GM12878 (cell line): ENCODE measurements at regions not wholly inside any gene's neighbourhood (a gene's known extent, or its start where the extent isn't known, plus 50 kb on each side); places are given as distances from the start of the nearest gene placed in this dataset.

Experiments
- ATAC-seq: fragments of 200-7000 bp; cut with Tn5 transposase; 3 replicates; pipeline ENCODE4 v1.9.1; 2020; ENCODE audit warnings: mild to moderate bottlenecking, moderate library complexity
- BruUV-seq: library from RNA; stranded (reverse); fragments of 400-500 nt; replicated peaks from 2 replicates; lab custom pipeline; 2021; lab: Mats Ljungman, UMichigan
- CTCF ChIA-PET: fragments of 300-600 bp; sonication (Branson Sonifier 250); formaldehyde crosslinking; extraction: SDS; loops from one replicate; lab custom pipeline; 2021; ENCODE audit warnings: inconsistent platforms; lab: Yijun Ruan, JAX
- POLR2A ChIA-PET: fragments of 350-600 bp; formaldehyde crosslinking; extraction: SDS; loops from one replicate; lab custom pipeline; 2021; ENCODE audit warnings: inconsistent platforms; lab: Charles Lee
- RAD21 ChIA-PET: fragments of 300-600 bp; sonication (Branson Sonifier 250); formaldehyde crosslinking; loops from one replicate; lab custom pipeline; 2023; ENCODE audit warnings: antibody characterized with exemption; ENCODE audit not compliant: unreplicated experiment; lab: Charles Lee
- SMC1A ChIA-PET: fragments of 300-600 bp; sonication (Branson Sonifier 250); formaldehyde crosslinking; loops from one replicate; lab custom pipeline; 2023; ENCODE audit not compliant: unreplicated experiment, uncharacterized antibody; lab: Charles Lee
- DNase-seq: peaks from one replicate; pipeline ENCODE4 v3.0.0-alpha.2; 2011; ENCODE audit warnings: low read depth, low spot score
- FAIRE-seq: peaks from 3 replicates; lab custom pipeline; 2011; peaks lifted over from hg19 to GRCh38; lab: Jason Lieb, UNC
- H2AFZ ChIP-seq: 2 replicates; pipeline ENCODE4 v1.6.0; 2011; ENCODE audit warnings: low read depth, low read length, control low read depth; ENCODE audit not compliant: control insufficient read depth
- H3K27ac ChIP-seq: 2 replicates; pipeline ENCODE4 v1.5.1; 2011; ENCODE audit warnings: control low read depth; ENCODE audit not compliant: control insufficient read depth, insufficient read depth
- H3K27me3 ChIP-seq, 2 experiments: replicated peaks in 1 of 2; 2 replicates each; pipeline versions ENCODE4 v1.6.0 to v1.6.1; 2011; ENCODE audit warnings: low read length in 1 of 2; ENCODE audit not compliant: control insufficient read depth in 2 of 2, insufficient read depth in 2 of 2
- H3K36me3 ChIP-seq, 2 experiments: 2 replicates each; pipeline ENCODE4 v1.5.1; 2011; ENCODE audit warnings: low read length in 1 of 2; ENCODE audit not compliant: control insufficient read depth in 2 of 2, insufficient read depth in 2 of 2
- H3K4me1 ChIP-seq: 2 replicates; pipeline ENCODE4 v1.6.1; 2011; ENCODE audit warnings: mild to moderate bottlenecking, low read length, moderate library complexity, mixed read lengths; ENCODE audit not compliant: control insufficient read depth, insufficient read depth
- H3K4me2 ChIP-seq: 2 replicates; pipeline ENCODE4 v1.6.0; 2011; ENCODE audit warnings: control low read depth; ENCODE audit not compliant: control insufficient read depth, insufficient read depth
- H3K4me3 ChIP-seq: fragments of 200-600 bp; sonication (generic); 2 replicates; pipeline ENCODE4 v1.5.1; 2016
- H3K79me2 ChIP-seq: 2 replicates; pipeline ENCODE4 v1.6.0; 2011; ENCODE audit warnings: low read length; ENCODE audit not compliant: control insufficient read depth, insufficient read depth
- H3K9ac ChIP-seq: 2 replicates; pipeline ENCODE4 v1.8.0; 2011; ENCODE audit warnings: low read length, control low read depth, mixed read lengths; ENCODE audit not compliant: control insufficient read depth, insufficient read depth
- H3K9me3 ChIP-seq: replicated peaks from 3 replicates; pipeline ENCODE4 v1.5.1; 2011; ENCODE audit warnings: mild to moderate bottlenecking, low read length; ENCODE audit not compliant: control insufficient read depth, insufficient read depth
- H4K20me1 ChIP-seq: 2 replicates; pipeline ENCODE4 v1.6.0; 2011; ENCODE audit not compliant: control insufficient read depth, insufficient read depth
- BHLHE40 ChIP-seq, 2 experiments: fragments of 450-650 bp in 1 of 2; IDR thresholded peaks; 2 replicates each; pipeline ENCODE4 v1.6.1; 2011 to 2017; ENCODE audit warnings: low read depth in 2 of 2, borderline replicate concordance in 1 of 2, improper control_type of control experiment in 1 of 2, low read length in 1 of 2, mild to moderate bottlenecking in 1 of 2
- CHD1 ChIP-seq: IDR thresholded peaks from 2 replicates; pipeline ENCODE4 v1.6.1; 2012; ENCODE audit warnings: low read depth, low read length, improper control_type of control experiment
- GATAD2B ChIP-seq: fragments of 450-650 bp; conservative IDR thresholded peaks from 2 replicates; pipeline ENCODE4 v1.6.1; 2017; ENCODE audit warnings: low read depth, mild to moderate bottlenecking, moderate library complexity
- POLR2AphosphoS2 ChIP-seq: IDR thresholded peaks from 2 replicates; pipeline ENCODE4 v1.6.1; 2011; ENCODE audit warnings: low read depth, mild to moderate bottlenecking, low read length, improper control_type of control experiment, moderate library complexity
- RCOR1 ChIP-seq: conservative IDR thresholded peaks from 2 replicates; pipeline ENCODE4 v1.6.1; 2012; ENCODE audit warnings: low read depth, low read length, improper control_type of control experiment
- RFX5 ChIP-seq: IDR thresholded peaks from 2 replicates; pipeline ENCODE4 v1.6.1; 2011; ENCODE audit warnings: low read depth, low read length, improper control_type of control experiment
- USF1 ChIP-seq: IDR thresholded peaks from 2 replicates; pipeline ENCODE4 v1.6.1; 2011; ENCODE audit warnings: borderline replicate concordance, low read depth, mild to moderate bottlenecking, moderate library complexity, mixed read lengths, low read length; ENCODE audit not compliant: insufficient read depth; ENCODE audit errors: extremely low read length
- ZBTB40 ChIP-seq: fragments of 450-650 bp; IDR thresholded peaks from 2 replicates; pipeline ENCODE4 v1.6.1; 2016; ENCODE audit warnings: mild to moderate bottlenecking, moderate library complexity, borderline replicate concordance
- ZNF592 ChIP-seq: fragments of 450-650 bp; IDR thresholded peaks from 2 replicates; pipeline ENCODE4 v1.6.1; 2017; ENCODE audit warnings: mild to moderate bottlenecking, moderate library complexity
- WGBS: methylation state at CpG from one replicate; pipeline ENCODE4 v1.1.6; 2016; ENCODE audit warnings: low lambda C conversion rate; ENCODE audit not compliant: insufficient replicate concordance, insufficient coverage; ENCODE audit errors: missing lambda C conversion rate; 5-methylcytosine and 5-hydroxymethylcytosine counted together
- in situ Hi-C: fragments of 300-500 bp; cut with MboI; formaldehyde crosslinking; loops from 9 replicates; pipeline ENCODE4 v1.14.3; 2018; ENCODE audit warnings: mixed read lengths
- intact Hi-C: fragments of 100-400 bp; cut with micrococcal nuclease; formaldehyde crosslinking; loops from one replicate; pipeline ENCODE4 v1.14.2; 2022; ENCODE audit not compliant: unreplicated experiment
- TF ChIP-seq, protein P1 (sequence below): fragments of 450-650 bp; IDR thresholded peaks from 2 replicates; pipeline ENCODE4 v1.6.1; 2017; ENCODE audit warnings: mild to moderate bottlenecking, moderate library complexity

DNA sequence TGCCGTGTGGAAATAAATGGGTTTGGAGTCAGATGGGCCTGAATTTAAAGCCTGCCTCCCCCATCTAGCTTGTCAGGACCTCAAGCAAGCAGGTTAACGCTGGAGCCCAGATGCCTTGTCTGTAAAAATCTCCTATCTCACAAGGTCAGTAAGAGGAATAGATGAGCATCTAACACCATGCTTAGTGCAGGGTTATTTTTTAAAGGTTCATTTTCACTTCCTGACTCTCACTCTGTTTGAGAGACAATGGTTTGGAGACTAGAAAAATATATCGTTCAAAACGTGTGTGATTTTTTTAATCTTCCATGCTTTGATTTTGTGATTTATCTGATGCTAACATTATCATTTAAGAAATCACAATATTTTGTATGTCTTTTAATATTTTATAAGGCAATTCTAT, 114.0 kb upstream of the TAB2 start:
- no peaks in the 10 kb centered on the region for H3K36me3 ChIP-seq
- ChIA-PET RAD21 (interaction anchor here (0.9 kb wide), 2 partner anchors 10 to 13 kb away, joined by 3 to 4 read pairs; no protein-coding TSS in a partner anchor), SMC1A (interaction anchor here (0.6 to 2.7 kb wide), 6 partner anchors 8 to 50 kb away, joined by 3 to 9 read pairs (median 4); no protein-coding TSS in a partner anchor), POLR2A (interaction anchor here (0.6 kb wide), 1 partner anchor 65 kb away, joined by 3 read pairs; no protein-coding TSS in a partner anchor), CTCF (interaction anchor here (1.0 kb wide), 1 partner anchor 13 kb away, joined by 3 read pairs; no protein-coding TSS in a partner anchor)
- no peaks in the 10 kb centered on the region for H3K27me3 ChIP-seq
- DNase-seq: no peak
- ATAC-seq: no peak
- H3K79me2 ChIP-seq: no peaks in the 10 kb centered on the region
- H3K4me3 ChIP-seq: no peak overlapping the region
- H3K27ac ChIP-seq: no peak overlapping the region
- in situ Hi-C loops (no loop called here), intact Hi-C loops (no loop called here)
- no peaks in the 10 kb centered on the region for H3K4me1 ChIP-seq
- no peaks in the 10 kb centered on the region for H4K20me1 ChIP-seq
- no peaks in the 10 kb centered on the region for H3K9me3 ChIP-seq
- FAIRE-seq: no peak
- no peak overlapping the region for H2AFZ ChIP-seq
- WGBS: 73% methylated on average over 4 of the region's 4 CpGs
- H3K4me2 ChIP-seq: no peak overlapping the region
- H3K9ac ChIP-seq: no peak overlapping the region
- no TSS peak for BruUV-seq
- TF ChIP-seq POLR2AphosphoS2: no peak
- TF ChIP-seq, protein P1, sequence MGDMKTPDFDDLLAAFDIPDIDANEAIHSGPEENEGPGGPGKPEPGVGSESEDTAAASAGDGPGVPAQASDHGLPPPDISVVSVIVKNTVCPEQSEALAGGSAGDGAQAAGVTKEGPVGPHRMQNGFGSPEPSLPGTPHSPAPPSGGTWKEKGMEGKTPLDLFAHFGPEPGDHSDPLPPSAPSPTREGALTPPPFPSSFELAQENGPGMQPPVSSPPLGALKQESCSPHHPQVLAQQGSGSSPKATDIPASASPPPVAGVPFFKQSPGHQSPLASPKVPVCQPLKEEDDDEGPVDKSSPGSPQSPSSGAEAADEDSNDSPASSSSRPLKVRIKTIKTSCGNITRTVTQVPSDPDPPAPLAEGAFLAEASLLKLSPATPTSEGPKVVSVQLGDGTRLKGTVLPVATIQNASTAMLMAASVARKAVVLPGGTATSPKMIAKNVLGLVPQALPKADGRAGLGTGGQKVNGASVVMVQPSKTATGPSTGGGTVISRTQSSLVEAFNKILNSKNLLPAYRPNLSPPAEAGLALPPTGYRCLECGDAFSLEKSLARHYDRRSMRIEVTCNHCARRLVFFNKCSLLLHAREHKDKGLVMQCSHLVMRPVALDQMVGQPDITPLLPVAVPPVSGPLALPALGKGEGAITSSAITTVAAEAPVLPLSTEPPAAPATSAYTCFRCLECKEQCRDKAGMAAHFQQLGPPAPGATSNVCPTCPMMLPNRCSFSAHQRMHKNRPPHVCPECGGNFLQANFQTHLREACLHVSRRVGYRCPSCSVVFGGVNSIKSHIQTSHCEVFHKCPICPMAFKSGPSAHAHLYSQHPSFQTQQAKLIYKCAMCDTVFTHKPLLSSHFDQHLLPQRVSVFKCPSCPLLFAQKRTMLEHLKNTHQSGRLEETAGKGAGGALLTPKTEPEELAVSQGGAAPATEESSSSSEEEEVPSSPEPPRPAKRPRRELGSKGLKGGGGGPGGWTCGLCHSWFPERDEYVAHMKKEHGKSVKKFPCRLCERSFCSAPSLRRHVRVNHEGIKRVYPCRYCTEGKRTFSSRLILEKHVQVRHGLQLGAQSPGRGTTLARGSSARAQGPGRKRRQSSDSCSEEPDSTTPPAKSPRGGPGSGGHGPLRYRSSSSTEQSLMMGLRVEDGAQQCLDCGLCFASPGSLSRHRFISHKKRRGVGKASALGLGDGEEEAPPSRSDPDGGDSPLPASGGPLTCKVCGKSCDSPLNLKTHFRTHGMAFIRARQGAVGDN: no peak
- TF ChIP-seq ZNF592: no peak
- no peak for TF ChIP-seq RCOR1
- TF ChIP-seq USF1: no peak
- no peak for TF ChIP-seq RFX5
- no peak for TF ChIP-seq ZBTB40
- no peak for TF ChIP-seq GATAD2B
- no peak for TF ChIP-seq CHD1
- TF ChIP-seq BHLHE40 (IDR thresholded peaks at IDR 0.05; ENCODE audit: borderline replicate concordance in 1 of 2, low read depth in 2 of 2, low read length in 1 of 2): no peak
